Erythroblast (primary cell): ENCODE measurements at regions not wholly inside any gene's neighbourhood (a gene's known extent, or its start where the extent isn't known, plus 50 kb on each side); places are given as distances from the start of the nearest gene placed in this dataset.

ENCODE experiments used
- GATA1 ChIP-seq: IDR thresholded peaks from 2 replicates; pipeline ENCODE4 v1.6.1; 2011; ENCODE audit warnings: low read depth, mild to moderate bottlenecking, control low read depth, low read length, moderate library complexity
- POLR2A ChIP-seq: IDR thresholded peaks from 2 replicates; pipeline ENCODE4 v1.6.1; 2011; ENCODE audit warnings: mild to moderate bottlenecking, low read length

- no peak for TF ChIP-seq POLR2A
- no peak for TF ChIP-seq GATA1
These were observed 187.0 kb downstream of the DACT1 start for GRCh38 chr14:58824796-58825195.
